Aorta (tissue), 5 donors: ENCODE measurements at regions not wholly inside any gene's neighbourhood (a gene's known extent, or its start where the extent isn't known, plus 50 kb on each side); places are given as distances from the start of the nearest gene placed in this dataset.

Source experiments
- ATAC-seq: fragments of 200-7000 bp; cut with Tn5 transposase; one replicate; pipeline ENCODE4 v1.9.1; 2022; ENCODE audit warnings: moderate library complexity; ENCODE audit not compliant: low FRiP score
- DNase-seq, 2 donors: peaks; one replicate each; pipeline ENCODE4 v3.0.0-alpha.2; 2020
- H3K27ac ChIP-seq, 2 donors: one replicate each; pipeline ENCODE4 v1.5.1; 2013; ENCODE audit warnings: low read length in 2 of 2, mild to moderate bottlenecking in 2 of 2, moderate library complexity in 2 of 2, control low read depth in 1 of 2, inconsistent platforms in 1 of 2, low read depth in 1 of 2
- H3K27me3 ChIP-seq, 2 donors: one replicate each; pipeline ENCODE4 v1.6.1; 2013; ENCODE audit warnings: control low read depth in 1 of 2, low read length in 1 of 2, mild to moderate bottlenecking in 1 of 2, moderate library complexity in 1 of 2; ENCODE audit not compliant: insufficient read depth in 2 of 2, control insufficient read depth in 1 of 2
- H3K36me3 ChIP-seq, 2 donors: one replicate each; pipeline ENCODE4 v1.6.1; 2013; ENCODE audit warnings: control low read depth in 1 of 2, low read length in 1 of 2, mild to moderate bottlenecking in 1 of 2; ENCODE audit not compliant: insufficient read depth in 2 of 2, control insufficient read depth in 1 of 2
- H3K4me1 ChIP-seq, 2 donors: one replicate each; pipeline ENCODE4 v1.6.1; 2013; ENCODE audit warnings: low read length in 2 of 2, control low read depth in 1 of 2, mild to moderate bottlenecking in 1 of 2, moderate library complexity in 1 of 2; ENCODE audit not compliant: insufficient read depth in 2 of 2, control insufficient read depth in 1 of 2
- H3K4me3 ChIP-seq, 2 donors: one replicate each; pipeline ENCODE4 v1.5.1; 2013; ENCODE audit warnings: low read length in 2 of 2, control low read depth in 1 of 2, mild to moderate bottlenecking in 1 of 2
- H3K9me3 ChIP-seq: one replicate; pipeline ENCODE4 v1.6.1; 2013; ENCODE audit warnings: mild to moderate bottlenecking, low read length; ENCODE audit not compliant: control insufficient read depth
- WGBS, 2 donors: extraction: QIAGEN DNeasy Blood & Tissue Kit; methylation state at CpG; one replicate each; pipeline ENCODE4 v1.1.7; 2013; 5-methylcytosine and 5-hydroxymethylcytosine counted together
- intact Hi-C, 2 donors: fragments of 100-400 bp; cut with DNase I; formaldehyde crosslinking; loops; one replicate each; pipeline versions ENCODE4 v1.14.2 to v1.15.0; 2022
- donor health status: healthy with polysubstance abuse.
- donor health status: Bipolar disorder and iron deficiency.
- donor health status: DM: no; HTN: no; CAD: no.
- donor health status: DM: no; HTN: no; CAD: no.
- donor health status: DM: yes; HTN: yes; CAD: no.

- H3K4me1 ChIP-seq: no peaks in the 10 kb centered on the region
- ATAC-seq (no peak), DNase-seq (no peak)
- peaks cover 2% of the 10 kb centered on the region for H3K9me3 ChIP-seq
- H3K36me3 ChIP-seq: no peaks in the 10 kb centered on the region
- no peaks in the 10 kb centered on the region for H3K27me3 ChIP-seq
- H3K27ac ChIP-seq: no peak overlapping the region
- intact Hi-C loops: no loop called here
- no peak overlapping the region for H3K4me3 ChIP-seq
- 50 to 65% methylated on average over 2 of the region's 2 CpGs for WGBS, 2 donors
Observed at GRCh38 chr3:6523043-6523442, 337.9 kb upstream of the GRM7 start.

- ATAC-seq: no peak
- WGBS, 2 donors: 62 to 69% methylated on average over 1 of the region's 1 CpG
- intact Hi-C loops: no loop called here
Observed at GRCh38 chr3:6524479-6524878, 336.4 kb upstream of the GRM7 start.

GRCh38 chr3:6526321-6526720 is 334.6 kb upstream of the GRM7 start:
- no peaks in the 10 kb centered on the region for H3K9me3 ChIP-seq
- intact Hi-C loops: no loop called here
- H3K36me3 ChIP-seq: no peaks in the 10 kb centered on the region
- no peaks in the 10 kb centered on the region for H3K4me1 ChIP-seq
- DNase-seq (no peak), ATAC-seq (no peak)
- peaks cover 0 to 1% of the 10 kb centered on the region in 2 donors for H3K27me3 ChIP-seq
- no peak overlapping the region for H3K4me3 ChIP-seq
- no peak overlapping the region for H3K27ac ChIP-seq
- WGBS, 2 donors: 89 to 93% methylated on average over 8 of the region's 8 CpGs

More at GRCh38 chr3:6524479-6524878, 336.4 kb upstream of the GRM7 start:
- Histone ChIP-seq H3K9me3 (no peaks in the 10 kb centered on the region), H3K36me3 (no peaks in the 10 kb centered on the region), H3K27ac (no peak overlapping the region), H3K4me1 (no peaks in the 10 kb centered on the region), H3K27me3 (peaks cover 0 to 1% of the 10 kb centered on the region in 2 donors), H3K4me3 (no peak overlapping the region)
- DNase-seq: no peak

GRCh38 chr3:6526861-6527260 is 334.1 kb upstream of the GRM7 start:
- Histone ChIP-seq H3K27ac (no peak overlapping the region), H3K27me3 (peaks cover 0 to 1% of the 10 kb centered on the region in 2 donors), H3K4me1 (no peaks in the 10 kb centered on the region), H3K9me3 (no peaks in the 10 kb centered on the region), H3K36me3 (no peaks in the 10 kb centered on the region), H3K4me3 (no peak overlapping the region)
- intact Hi-C loops: no loop called here
- 17 to 23% methylated on average over 2 of the region's 2 CpGs for WGBS, 2 donors
- ATAC-seq (no peak), DNase-seq (no peak)

- Histone ChIP-seq H3K36me3 (no peaks in the 10 kb centered on the region), H3K4me3 (no peak overlapping the region), H3K9me3 (no peaks in the 10 kb centered on the region), H3K27ac (no peak overlapping the region), H3K27me3 (peaks cover 0 to 1% of the 10 kb centered on the region in 2 donors), H3K4me1 (no peaks in the 10 kb centered on the region)
- intact Hi-C loops: no loop called here
- DNase-seq (no peak), ATAC-seq (no peak)
Observed at GRCh38 chr3:6528951-6529350, 332.0 kb upstream of the GRM7 start.

- 33 to 36% methylated on average over 6 of the region's 6 CpGs for WGBS, 2 donors
- intact Hi-C loops: no loop called here
- no peak for ATAC-seq
- H3K36me3 ChIP-seq: no peaks in the 10 kb centered on the region
- no peak overlapping the region for H3K4me3 ChIP-seq
- DNase-seq: no peak
- H3K4me1 ChIP-seq: no peaks in the 10 kb centered on the region
- no peak overlapping the region for H3K27ac ChIP-seq
- no peaks in the 10 kb centered on the region for H3K9me3 ChIP-seq
- H3K27me3 ChIP-seq: peaks cover 0 to 1% of the 10 kb centered on the region in 2 donors
Observed at GRCh38 chr3:6531153-6531552, 329.8 kb upstream of the GRM7 start.

- Histone ChIP-seq H3K9me3 (no peaks in the 10 kb centered on the region), H3K27me3 (peaks cover 0 to 1% of the 10 kb centered on the region in 2 donors), H3K36me3 (no peaks in the 10 kb centered on the region), H3K4me3 (no peak overlapping the region), H3K27ac (no peak overlapping the region), H3K4me1 (no peaks in the 10 kb centered on the region)
- intact Hi-C loops: no loop called here
- 80 to 86% methylated on average over 3 of the region's 3 CpGs for WGBS, 2 donors
- ATAC-seq (no peak), DNase-seq (no peak)
Observed at GRCh38 chr3:6532101-6532500, 328.8 kb upstream of the GRM7 start.

DNA sequence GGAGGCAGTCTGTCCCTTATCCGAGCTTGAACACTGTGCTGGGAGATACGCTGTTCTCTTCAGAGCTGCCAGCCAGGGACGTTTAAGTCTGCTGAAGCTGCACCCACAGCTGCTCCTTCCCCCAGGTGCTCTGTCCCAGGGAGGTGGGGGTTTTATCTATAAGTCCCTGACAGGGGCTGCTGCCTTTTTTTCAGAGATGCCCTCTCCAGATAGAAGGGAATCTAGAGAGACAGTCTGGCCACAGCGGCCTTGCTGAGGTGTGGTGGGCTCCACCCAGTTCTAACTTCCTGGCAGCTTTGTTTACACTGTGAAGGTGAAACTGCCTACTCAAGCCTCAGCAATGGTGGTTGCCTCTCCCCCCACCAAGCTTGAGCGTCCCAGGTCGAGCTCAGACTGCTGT is 319.9 kb upstream of the GRM7 start:
- ATAC-seq (no peak), DNase-seq (no peak)
- 80 to 81% methylated on average over 6 of the region's 6 CpGs for WGBS, 2 donors
- H3K36me3 ChIP-seq: no peaks in the 10 kb centered on the region
- H3K4me1 ChIP-seq: no peaks in the 10 kb centered on the region
- H3K27ac ChIP-seq: no peak overlapping the region
- intact Hi-C loops: no loop called here
- H3K4me3 ChIP-seq: no peak overlapping the region
- no peaks in the 10 kb centered on the region for H3K9me3 ChIP-seq
- no peaks in the 10 kb centered on the region for H3K27me3 ChIP-seq

- Histone ChIP-seq H3K9me3 (no peaks in the 10 kb centered on the region), H3K4me3 (no peak overlapping the region), H3K27ac (no peak overlapping the region), H3K36me3 (no peaks in the 10 kb centered on the region), H3K27me3 (no peaks in the 10 kb centered on the region), H3K4me1 (no peaks in the 10 kb centered on the region)
- intact Hi-C loops: no loop called here
- ATAC-seq (no peak), DNase-seq (no peak)
- WGBS, 2 donors: 76 to 89% methylated on average over 3 of the region's 3 CpGs
Observed at GRCh38 chr3:6542795-6543194, 318.1 kb upstream of the GRM7 start.
